HG03196 (cell line): ENCODE measurements at regions not wholly inside any gene's neighbourhood (a gene's known extent, or its start where the extent isn't known, plus 50 kb on each side); places are given as distances from the start of the nearest gene placed in this dataset.
"Not testable (repeated sequence)": the region's sequence is repeated elsewhere in the genome, so short reads cannot be mapped to it uniquely, and the experiment has no call there.

Source experiments
- ATAC-seq: cut with Tn5 transposase; IDR thresholded peaks from one replicate; pipeline ENCODE4 v1.9.1; 2021; ENCODE audit not compliant: unreplicated experiment

DNA sequence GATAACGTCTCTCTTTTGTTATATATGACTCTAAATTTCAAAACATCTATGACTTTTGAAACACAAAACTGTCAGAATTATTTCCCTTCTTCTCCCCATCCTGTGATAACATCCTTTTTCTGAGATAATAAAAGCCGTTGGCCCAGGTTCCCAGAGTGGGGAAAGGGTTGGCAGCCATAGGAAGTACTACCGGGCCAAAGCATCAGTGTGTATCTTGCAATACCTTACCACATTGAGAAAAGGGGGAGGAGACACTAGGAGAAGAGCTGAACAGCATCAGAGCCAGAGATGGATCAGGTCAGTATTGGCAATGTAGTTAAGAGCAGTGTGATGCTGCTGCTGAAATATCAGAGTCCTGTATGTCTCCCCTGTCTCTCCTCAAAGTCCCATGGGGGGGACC lies 210.0 kb upstream of the PROK2 start:
- no peak for ATAC-seq

DNA sequence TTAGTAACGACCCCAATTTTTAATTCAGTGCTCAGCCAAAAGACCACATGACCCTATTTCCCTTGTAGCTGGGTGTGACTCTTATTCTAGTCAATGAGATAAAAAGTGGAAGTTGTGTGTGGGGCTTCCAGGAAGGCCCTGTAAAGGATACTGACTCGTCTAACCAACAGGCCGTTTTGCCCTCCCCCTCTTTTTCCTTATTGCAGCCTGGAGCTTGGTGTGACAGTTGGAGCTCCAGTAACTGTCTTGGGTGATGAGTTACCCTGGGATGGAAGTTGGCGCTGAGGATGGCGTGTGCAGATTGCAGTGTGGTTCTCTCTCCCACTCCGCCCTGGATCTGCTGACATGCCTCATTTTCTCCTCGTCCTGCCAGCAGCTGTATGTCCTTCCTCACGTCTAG lies 209.3 kb upstream of the PROK2 start:
- ATAC-seq = no peak

DNA sequence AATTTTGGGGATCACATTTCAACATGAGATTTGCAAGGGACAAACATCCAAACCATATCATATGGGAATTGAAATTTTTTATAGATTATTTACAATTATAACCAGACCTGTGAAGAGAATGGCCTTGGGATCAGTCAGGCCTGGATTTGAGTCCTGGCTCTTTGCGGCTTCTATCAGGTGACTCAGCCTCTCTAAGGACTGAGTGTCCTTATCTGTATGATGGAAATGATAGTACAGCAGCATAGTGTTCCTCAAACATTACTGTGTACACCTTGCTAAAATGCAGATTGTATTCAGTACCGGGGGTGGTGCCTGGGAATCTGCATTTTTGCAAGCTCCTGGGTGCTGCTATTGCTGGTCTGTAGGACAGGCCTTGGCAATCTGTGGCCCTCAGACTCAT lies 206.7 kb upstream of the PROK2 start:
- ATAC-seq = no peak

DNA sequence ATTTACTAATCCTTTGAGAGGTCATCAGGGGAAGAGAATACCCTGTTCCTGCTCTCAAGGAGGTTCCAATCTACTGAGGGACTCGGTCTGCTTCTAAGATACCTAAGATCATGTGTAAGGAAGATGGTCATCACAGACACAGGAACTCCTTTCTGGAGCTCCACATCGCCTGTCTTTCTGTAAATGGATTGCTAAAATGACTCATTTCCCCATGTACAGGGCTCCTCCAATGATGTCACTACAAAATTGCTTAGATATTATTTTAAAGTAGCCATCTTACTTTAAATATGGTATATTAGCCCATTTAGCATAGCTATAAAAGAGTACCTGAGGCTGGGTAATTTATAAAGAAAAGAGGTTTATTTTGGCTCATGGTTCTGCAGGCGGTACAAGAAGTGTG lies 206.1 kb upstream of the PROK2 start:
- no peak for ATAC-seq

DNA sequence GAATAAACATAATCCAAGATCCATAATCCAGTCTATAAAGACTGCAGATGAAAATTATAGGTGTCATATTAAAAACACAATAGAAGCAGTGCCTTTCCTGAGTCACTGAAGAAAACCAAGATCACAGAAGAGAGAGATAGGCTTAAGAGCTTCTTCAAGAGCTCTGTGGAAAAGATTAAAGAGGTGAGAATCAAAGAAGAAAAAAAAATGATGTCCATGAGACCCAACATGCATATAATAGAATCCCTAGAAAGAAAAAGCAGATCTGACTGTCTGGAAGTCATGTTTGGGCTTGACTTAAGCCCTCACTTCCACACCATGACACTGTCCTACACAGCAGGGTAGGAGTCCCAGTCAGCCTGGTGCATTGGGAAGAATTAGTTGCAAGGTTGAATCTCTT lies 205.6 kb upstream of the PROK2 start:
- ATAC-seq = no peak

DNA sequence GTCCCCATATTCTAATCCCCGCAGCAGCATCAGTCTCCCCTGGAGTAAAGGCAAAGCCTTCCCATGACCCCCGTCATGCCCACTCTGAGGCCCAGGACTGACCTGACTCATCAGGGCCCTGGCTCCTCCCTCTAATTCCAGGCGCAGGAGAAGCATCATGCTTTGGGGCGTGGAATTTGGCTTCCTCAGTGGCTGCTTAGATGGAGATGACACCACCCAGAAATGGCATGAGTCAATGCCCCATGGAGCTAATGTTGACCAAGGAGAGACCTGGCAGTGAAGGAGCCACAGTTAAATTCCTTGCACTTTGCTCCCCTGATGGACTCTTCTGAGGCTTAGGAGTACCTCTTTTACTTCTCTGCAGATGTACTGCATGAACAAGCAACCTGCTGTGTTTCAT lies 204.2 kb upstream of the PROK2 start:
- no peak for ATAC-seq

DNA sequence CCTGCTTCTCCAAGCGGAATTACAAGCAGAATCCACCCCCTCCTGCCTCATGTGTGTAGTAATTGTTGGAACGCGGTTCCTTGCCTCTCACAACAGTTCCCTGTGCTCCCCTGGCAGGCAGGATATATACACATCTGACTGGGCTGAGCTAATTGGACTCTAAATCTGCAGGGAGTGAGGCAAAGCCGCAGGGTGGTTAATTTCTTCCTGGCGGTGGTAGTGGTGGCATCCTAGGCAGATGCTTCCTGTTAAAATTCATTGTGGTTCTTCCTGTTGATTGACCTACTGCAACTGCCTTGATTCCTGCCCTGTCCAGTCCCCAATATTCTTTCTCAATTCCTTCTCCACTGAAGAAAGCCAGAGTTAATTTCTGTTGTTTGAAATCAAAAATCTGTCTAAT lies 202.9 kb upstream of the PROK2 start:
- ATAC-seq = no peak

DNA sequence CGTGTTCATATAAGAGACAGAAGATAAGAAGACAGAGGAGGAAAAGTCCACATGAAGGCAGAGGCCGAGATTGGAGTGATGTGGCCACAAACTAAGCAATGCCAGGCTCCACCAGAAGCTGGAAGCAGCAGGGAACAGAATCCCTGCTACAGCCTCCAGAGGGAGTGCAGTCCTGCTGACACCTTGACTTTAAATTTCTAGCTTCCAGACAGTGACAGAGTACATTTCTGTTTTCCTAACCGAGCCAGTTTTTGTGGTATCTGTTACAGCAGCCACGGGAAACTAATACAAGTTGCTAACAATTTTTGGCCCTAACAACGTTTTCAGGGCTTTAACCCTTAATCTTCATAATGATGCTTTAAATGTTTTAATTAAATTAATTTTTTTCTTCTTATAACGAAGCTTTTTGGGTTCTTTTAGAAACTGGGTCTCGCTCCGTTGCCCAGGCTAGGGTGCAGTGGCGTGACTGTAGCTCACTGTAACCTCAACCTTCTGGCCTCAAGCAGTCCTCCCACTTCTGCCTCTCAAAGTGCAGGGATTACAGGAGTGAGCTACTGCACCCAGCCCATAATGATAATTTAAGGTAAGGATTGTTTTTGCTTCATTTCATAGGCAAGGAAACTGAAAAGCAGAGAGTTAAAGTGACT lies 202.3 kb upstream of the PROK2 start:
- ATAC-seq = no peak

DNA sequence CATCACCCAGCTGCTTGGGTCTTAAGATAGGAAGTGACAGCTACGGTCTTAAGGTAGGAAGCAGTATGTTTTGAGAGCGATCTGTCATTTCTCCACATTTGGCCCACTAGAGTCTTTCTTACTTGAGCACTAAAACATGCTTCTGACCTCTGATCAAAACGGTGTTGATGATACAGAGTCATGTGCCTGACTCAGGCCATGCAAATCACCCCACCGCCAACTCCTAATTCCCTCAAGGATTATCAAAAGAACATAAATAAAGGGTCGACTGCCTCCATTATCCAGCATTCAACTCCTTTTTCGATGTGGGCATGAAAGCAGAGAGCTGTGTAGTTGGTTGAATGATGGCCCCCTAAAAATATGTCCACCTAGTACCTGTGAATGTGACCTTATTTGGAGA lies 201.7 kb upstream of the PROK2 start:
- ATAC-seq = no peak

DNA sequence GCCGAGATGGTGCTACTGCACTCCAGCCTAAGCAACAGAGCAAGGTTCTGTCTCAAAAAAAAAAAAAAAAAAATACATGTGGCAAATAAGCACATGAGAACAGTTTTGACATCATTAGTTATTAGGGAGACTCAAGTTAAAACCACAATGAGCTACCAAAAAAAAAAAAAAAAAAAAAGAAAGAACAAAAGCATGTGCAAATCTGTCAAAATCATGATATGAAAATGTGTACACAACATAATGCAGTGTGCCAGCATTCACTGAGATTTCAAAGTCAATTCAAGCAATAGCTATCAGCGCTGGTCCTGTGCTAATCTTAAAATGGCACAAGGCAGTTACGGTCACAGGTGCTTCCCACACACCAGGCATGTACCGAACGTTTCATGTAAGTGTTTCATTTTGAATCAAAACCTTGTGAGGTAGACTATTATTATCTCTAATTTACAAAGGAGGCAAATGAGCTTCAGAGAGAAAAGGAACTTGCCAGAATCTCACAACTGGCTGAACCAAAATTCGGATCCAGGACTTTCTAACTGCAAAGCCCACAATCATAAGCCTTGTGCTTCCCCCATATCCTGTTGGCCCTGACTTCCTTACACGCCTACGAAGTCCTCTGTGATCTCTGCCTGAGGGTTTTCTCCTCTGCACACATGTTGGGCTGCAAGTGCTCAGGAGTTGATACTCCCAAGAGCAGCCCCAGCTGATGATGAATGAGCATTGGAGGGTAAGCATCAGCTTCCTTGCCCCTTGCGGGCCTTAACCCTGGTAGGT lies 200.1 kb upstream of the PROK2 start:
- ATAC-seq = peak; percentile 92

DNA sequence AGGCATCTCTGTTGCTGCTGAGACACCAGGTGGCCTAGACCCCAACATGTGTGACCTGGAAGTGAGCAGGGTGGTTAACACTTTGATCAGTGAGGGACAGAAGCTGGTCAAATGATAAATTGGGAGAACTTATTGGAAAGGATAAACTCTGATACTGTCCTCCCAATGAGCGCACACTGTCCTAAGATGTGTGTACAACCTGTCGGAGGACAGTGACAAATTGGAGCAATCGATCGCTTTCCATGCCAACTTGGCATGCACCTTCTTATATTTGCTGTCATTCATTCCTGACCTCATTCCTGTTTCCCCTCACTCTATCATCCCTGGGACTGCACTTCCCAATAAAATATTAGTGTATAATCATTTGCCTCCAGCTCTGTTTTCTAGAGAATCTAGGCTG lies 198.7 kb upstream of the PROK2 start:
- ATAC-seq = no peak

DNA sequence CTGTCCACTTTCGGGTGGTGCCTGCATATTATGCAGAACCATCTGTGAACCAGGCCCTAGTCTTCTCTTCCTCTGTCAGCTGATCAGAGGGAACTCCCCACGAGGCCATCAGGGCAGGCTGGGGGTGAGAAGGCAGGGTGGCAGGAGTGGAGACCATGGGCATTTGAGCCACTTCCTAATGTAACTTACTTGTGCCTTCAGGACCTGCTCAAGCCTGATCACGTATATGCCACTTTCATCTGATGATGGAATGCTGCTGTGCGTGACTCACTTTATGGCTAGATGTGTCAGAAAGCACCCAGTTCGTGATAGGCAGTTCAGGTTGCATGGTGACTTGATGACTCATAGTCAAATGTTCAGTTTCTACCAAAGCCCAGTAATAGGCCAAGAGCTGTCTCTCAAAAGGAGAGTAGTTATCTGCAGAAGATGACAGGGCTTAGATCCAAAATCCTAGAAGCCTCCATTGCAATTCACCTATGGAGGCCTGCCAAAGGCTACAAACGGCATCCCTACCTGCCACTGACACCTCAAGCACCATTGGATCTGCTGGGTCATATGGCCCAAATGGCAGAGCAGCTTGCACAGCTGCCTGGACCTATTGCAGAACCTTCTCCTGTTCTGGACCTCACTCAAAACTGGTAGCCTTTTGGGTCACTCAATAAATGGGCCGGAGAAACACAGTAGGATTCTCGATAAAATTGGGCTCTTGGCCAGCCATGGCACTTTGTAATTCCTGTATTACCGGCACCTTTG lies 197.7 kb upstream of the PROK2 start:
- ATAC-seq = not testable (repeated sequence)

DNA sequence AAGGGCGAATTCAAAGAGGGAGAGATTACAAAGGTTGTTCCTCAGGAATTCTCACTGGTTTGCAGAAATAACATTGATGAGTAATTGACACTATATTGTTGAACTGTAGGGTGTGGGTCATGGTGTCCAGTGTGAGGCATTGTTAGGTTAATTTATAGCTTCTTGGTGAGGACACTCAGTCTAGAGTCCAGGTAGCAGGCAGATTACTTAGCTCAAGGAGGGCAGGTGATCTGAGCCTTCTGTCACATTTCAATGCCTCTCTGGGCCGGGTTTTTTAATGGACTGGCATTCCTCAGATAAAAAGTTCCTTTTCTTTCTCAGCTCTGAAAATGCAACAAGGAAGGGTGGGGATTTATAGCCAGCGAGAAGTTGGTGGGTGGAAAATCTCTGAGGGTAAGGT lies 194.2 kb upstream of the PROK2 start:
- ATAC-seq = no peak

DNA sequence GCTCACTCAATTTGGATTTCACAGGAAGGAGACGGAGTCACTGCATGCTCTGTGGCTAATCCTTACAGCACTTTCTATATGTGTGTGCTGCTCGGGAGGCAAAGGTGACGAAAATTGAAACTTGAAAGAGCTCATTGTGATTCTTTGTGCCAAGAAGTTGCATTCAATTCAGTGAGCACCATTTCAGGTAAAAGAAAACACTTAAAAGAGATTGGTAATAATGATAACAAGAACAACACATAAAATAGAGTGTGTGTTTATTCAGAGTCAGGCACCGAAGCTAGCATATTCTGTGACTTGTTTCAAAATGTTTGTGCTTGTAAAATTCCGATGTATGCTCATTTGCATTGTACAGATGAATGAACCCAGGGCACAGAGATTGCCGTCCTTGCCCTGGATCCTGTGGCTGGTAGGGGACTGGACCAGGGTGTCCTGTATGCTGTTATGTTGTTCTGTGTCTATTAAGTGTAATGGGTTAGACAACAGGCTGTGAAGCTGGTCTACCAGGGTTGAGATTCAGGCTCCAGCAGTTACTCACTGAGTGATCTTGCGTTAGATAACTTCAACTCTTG lies 193.3 kb upstream of the PROK2 start:
- ATAC-seq = peak; percentile 77

DNA sequence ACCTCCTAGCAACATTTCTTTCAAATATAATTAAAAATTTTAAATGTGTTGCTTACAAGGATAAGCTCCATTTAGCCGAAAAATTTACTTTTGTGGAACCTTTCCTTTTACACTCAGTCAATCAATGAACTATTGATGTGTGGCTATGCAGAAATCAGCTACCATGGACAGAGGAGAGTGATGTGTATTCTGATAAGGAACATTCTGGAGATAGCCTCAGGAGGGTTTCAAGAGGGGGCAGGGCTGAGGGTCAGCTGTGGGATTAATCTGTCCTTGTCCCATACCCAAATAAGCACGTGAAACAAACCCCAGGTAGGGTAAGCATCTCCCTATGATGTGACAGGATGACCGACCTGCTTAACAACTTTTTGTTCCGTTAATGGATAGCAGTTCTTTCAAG lies 192.6 kb upstream of the PROK2 start:
- ATAC-seq = no peak

DNA sequence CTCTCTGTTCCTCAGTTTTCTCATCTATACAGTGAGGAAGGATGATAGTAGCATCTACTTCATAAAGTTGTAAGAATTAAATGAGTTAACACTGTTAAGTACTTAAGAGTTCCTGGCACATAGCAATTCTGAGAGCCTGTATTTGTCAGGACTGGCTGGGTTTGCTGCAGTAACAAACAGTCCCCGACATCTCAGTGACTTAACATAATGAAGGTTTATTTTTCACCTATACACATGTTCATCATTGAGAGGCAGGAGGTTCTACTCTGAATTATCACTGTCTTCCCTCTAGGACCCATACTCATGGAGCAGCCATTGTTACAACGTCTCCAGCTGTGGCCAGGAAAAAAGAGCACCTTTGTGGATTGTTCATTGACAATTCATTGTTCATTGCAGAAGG lies 190.6 kb upstream of the PROK2 start:
- no peak for ATAC-seq

DNA sequence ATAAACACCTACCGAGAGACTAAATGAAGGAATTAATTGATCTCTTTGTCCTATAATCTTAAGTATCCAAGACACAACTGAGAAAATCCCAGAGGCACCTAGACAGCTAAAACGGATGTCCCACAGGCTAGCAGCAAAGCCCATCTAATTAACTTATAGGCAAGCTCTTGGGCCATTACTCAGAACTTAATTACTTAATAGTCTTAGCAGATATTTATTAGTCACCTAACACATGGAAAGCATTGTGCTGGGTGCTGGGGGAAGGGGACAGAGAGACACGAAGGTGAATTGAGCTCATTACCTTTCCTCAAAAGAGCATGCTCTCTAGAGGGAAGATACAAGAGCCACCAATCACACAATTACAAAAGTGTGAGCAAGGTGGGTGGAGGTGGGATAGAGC lies 189.8 kb upstream of the PROK2 start:
- ATAC-seq = no peak

DNA sequence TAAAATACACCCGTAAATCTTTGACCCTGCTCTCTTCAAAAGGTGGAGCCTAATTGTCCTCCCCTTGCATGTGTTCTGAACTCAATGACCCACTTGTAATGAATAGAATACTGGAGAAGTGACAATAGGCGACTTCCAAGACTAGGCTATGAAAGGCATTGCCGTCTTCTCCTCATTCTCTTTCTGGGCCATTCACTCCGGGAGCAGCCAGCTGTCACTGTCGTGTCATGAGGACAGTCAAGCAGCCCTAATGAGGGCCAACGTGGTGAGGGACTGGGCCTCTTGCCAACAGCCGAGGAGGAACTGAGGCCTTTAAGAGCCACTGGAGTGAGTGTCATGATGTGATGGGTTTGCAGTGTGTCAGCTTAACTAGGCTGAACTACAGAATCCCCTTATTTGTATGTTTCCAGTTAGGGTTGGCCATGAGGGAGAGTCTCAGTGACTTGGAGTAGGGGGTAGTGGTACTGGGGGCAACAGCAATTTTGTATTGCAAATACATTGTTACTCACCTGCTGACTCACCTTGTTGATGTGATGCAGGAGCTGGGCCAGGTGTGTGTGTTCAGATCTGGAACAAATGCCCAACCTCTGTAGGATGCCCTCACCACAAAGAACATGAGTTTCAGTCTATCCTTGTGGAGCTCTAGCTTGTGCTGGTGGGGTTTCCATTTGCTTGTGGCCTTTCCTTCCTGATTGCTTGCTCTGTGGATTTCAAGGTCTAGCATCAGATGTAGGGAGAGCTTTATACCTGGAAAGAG lies 188.5 kb upstream of the PROK2 start:
- no peak for ATAC-seq

DNA sequence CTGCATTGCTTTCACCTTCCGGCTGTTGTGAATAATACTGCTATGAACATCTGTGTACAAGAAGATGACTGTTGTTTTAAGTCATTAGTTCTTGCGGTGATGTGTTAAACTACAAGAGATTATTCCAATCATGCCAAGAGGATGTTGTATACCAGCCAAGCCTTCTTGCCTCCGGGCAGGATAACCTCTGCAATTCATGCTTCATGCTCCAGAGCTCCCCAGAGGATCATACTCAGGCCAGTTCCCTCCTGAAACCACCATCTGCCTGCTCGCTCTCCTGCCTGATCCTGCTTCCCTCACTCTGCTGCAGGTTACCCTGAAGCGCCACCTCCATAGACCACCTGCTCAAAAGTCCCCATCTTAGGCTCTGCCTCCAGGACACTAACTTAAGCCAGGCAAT lies 187.1 kb upstream of the PROK2 start:
- ATAC-seq = no peak

DNA sequence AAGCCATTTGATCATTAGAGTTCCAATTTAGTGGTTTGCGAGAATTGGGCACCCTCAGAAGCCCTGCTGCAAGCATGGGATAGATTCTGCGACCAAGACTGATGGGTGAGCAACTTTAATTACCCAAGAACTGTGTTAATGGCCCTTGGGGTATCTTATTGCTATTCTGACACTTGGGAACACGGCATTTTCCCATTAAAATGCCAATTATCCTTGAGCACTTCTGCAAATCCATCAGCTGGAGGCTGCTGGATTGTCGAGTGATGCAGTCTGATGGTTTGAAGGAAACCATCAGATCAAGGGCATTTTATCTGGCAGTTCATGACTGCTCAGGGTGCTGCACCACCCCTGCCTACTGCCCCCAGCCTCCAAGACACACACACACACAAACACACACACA lies 183.6 kb upstream of the PROK2 start:
- ATAC-seq = no peak

DNA sequence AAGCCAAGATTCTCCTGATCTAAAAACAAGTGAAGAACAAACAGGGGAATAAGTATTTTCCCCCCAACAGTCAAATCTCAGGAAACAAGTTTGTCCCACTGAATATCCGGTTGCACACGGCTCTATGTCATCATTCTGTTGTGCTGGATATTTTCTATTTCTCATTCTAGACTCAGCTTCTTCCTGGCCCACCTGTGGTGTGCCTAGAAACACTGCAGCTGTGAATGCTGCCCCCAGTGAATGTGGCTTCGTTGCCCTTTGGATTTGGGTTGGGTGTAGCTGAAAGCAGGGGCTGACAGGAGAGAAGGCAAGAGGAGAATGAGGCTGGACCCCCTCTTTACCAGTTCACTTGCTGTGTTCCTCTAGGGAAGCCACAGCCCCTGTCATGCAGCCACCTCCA lies 181.2 kb upstream of the PROK2 start:
- ATAC-seq = no peak
